DOHH2 (cell line): ENCODE measurements at regions not wholly inside any gene's neighbourhood (a gene's known extent, or its start where the extent isn't known, plus 50 kb on each side); places are given as distances from the start of the nearest gene placed in this dataset.

Experiments used
- H3F3A ChIP-seq: fragments of 200-600 bp; sonication (generic), shearing (Covaris generic); 2 replicates; pipeline ENCODE4 v1.6.0; 2016; ENCODE audit warnings: antibody characterized with exemption, mild to moderate bottlenecking; ENCODE audit not compliant: control insufficient read depth, insufficient read depth
- H3K27ac ChIP-seq: fragments of 200-600 bp; sonication (generic); 2 replicates; pipeline ENCODE4 v1.5.1; 2014; ENCODE audit warnings: low read depth, mild to moderate bottlenecking, low read length, moderate library complexity
- H3K27me3 ChIP-seq: fragments of 200-600 bp; sonication (generic); 2 replicates; pipeline ENCODE4 v1.6.1; 2014; ENCODE audit warnings: mild to moderate bottlenecking, low read length, mixed read lengths; ENCODE audit not compliant: control insufficient read depth
- H3K36me3 ChIP-seq: fragments of 200-600 bp; sonication (generic); 2 replicates; pipeline ENCODE4 v1.6.1; 2014; ENCODE audit warnings: mild to moderate bottlenecking, low read length, moderate library complexity, mixed read lengths; ENCODE audit not compliant: control insufficient read depth
- H3K4me1 ChIP-seq: fragments of 200-600 bp; sonication (generic); 2 replicates; pipeline ENCODE4 v1.6.1; 2014; ENCODE audit warnings: mild to moderate bottlenecking, low read length, mixed read lengths; ENCODE audit not compliant: control insufficient read depth
- H3K4me2 ChIP-seq: fragments of 200-600 bp; sonication (generic); 2 replicates; pipeline ENCODE4 v1.6.0; 2014; ENCODE audit warnings: mild to moderate bottlenecking, low read length, moderate library complexity
- H3K4me3 ChIP-seq: fragments of 200-600 bp; sonication (generic); 2 replicates; pipeline ENCODE4 v1.5.1; 2014; ENCODE audit warnings: mild to moderate bottlenecking, low read length, mixed read lengths
- H3K79me2 ChIP-seq: fragments of 200-600 bp; sonication (generic); 2 replicates; pipeline ENCODE4 v1.6.1; 2014; ENCODE audit warnings: mild to moderate bottlenecking, low read length, mixed read lengths; ENCODE audit not compliant: control insufficient read depth
- H3K9me2 ChIP-seq: fragments of 200-600 bp; sonication (generic); replicated peaks from 2 replicates; pipeline ENCODE4 v1.6.1; 2014; ENCODE audit warnings: mild to moderate bottlenecking, low read length, mixed read lengths; ENCODE audit not compliant: control insufficient read depth
- H3K9me3 ChIP-seq: fragments of 200-600 bp; sonication (generic); 2 replicates; pipeline ENCODE4 v1.6.1; 2014; ENCODE audit warnings: antibody characterized with exemption, low read length, mixed read lengths; ENCODE audit not compliant: control insufficient read depth, insufficient read depth
- H4K20me1 ChIP-seq: fragments of 200-600 bp; sonication (generic); 2 replicates; pipeline ENCODE4 v1.6.0; 2014; ENCODE audit warnings: low read depth, mild to moderate bottlenecking, antibody characterized with exemption, low read length, moderate library complexity; ENCODE audit not compliant: control insufficient read depth, insufficient read depth
- EZH2phosphoT487 ChIP-seq: fragments of 200-600 bp; sonication (generic); IDR thresholded peaks from 2 replicates; pipeline ENCODE4 v1.6.1; 2017; ENCODE audit warnings: borderline replicate concordance, mild to moderate bottlenecking, antibody characterized with exemption, low read length, moderate library complexity, mixed read lengths
- TF ChIP-seq, protein P1 (sequence below): fragments of 200-600 bp; sonication (generic); IDR thresholded peaks from one replicate; pipeline ENCODE4 v1.5.1; 2014; ENCODE audit warnings: antibody characterized with exemption, mild to moderate bottlenecking, low read depth, low read length; ENCODE audit not compliant: poor library complexity, severe bottlenecking

GRCh38 chr21:25338415-25338814 lies 268.9 kb downstream of the MRPL39 start:
- no peaks in the 10 kb centered on the region for H3K4me1 ChIP-seq
- no peaks in the 10 kb centered on the region for H4K20me1 ChIP-seq
- H3K4me2 ChIP-seq, result no peak overlapping the region
- no peaks in the 10 kb centered on the region for H3F3A ChIP-seq
- no peak for TF ChIP-seq EZH2phosphoT487
- TF ChIP-seq, protein P1, sequence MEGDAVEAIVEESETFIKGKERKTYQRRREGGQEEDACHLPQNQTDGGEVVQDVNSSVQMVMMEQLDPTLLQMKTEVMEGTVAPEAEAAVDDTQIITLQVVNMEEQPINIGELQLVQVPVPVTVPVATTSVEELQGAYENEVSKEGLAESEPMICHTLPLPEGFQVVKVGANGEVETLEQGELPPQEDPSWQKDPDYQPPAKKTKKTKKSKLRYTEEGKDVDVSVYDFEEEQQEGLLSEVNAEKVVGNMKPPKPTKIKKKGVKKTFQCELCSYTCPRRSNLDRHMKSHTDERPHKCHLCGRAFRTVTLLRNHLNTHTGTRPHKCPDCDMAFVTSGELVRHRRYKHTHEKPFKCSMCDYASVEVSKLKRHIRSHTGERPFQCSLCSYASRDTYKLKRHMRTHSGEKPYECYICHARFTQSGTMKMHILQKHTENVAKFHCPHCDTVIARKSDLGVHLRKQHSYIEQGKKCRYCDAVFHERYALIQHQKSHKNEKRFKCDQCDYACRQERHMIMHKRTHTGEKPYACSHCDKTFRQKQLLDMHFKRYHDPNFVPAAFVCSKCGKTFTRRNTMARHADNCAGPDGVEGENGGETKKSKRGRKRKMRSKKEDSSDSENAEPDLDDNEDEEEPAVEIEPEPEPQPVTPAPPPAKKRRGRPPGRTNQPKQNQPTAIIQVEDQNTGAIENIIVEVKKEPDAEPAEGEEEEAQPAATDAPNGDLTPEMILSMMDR, result no peak
- no peaks in the 10 kb centered on the region for H3K36me3 ChIP-seq
- H3K9me3 ChIP-seq, result no peaks in the 10 kb centered on the region
- no peak overlapping the region for H3K27ac ChIP-seq
- H3K9me2 ChIP-seq, result no peaks in the 10 kb centered on the region
- no peaks in the 10 kb centered on the region for H3K27me3 ChIP-seq
- H3K4me3 ChIP-seq, result no peak overlapping the region
- no peaks in the 10 kb centered on the region for H3K79me2 ChIP-seq

DNA sequence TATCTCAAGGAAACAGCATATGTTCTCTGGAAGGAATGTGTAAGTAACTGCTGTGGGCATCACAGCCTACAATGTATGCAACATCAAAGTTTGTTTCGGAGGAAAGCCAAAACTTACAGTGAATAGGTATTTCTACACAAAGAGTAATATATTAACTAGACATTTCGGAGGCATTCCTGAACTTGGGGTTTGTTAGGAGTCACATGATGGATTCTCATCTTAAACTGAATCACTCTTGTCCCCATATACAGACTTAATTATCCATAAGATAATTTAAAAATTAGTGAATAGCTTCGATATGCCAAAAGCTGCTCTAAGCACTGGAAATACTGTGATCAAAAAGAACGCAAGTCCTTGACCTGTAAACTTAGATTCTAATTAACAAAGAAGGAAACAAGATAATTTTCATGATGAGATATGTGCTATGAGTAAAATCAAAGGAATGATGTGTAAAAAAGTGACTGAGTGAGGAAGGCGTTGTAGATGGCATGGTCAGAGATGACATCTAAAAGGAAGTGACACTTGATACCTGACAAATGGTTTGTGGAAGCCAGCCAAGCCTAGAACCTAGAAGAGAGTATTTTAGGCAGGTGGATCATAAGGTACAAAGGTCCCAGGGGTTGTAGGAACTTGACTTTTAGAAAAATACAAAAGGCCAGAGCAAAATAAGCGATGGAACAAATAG lies 273.1 kb downstream of the MRPL39 start:
- Histone ChIP-seq H3F3A (no peaks in the 10 kb centered on the region), H4K20me1 (no peaks in the 10 kb centered on the region), H3K4me3 (no peak overlapping the region), H3K9me2 (no peaks in the 10 kb centered on the region), H3K4me2 (no peak overlapping the region), H3K27ac (no peak overlapping the region), H3K9me3 (no peaks in the 10 kb centered on the region), H3K27me3 (no peaks in the 10 kb centered on the region), H3K79me2 (no peaks in the 10 kb centered on the region), H3K4me1 (no peaks in the 10 kb centered on the region), H3K36me3 (no peaks in the 10 kb centered on the region)
- TF ChIP-seq, protein P1, result no peak
- no peak for TF ChIP-seq EZH2phosphoT487

DNA sequence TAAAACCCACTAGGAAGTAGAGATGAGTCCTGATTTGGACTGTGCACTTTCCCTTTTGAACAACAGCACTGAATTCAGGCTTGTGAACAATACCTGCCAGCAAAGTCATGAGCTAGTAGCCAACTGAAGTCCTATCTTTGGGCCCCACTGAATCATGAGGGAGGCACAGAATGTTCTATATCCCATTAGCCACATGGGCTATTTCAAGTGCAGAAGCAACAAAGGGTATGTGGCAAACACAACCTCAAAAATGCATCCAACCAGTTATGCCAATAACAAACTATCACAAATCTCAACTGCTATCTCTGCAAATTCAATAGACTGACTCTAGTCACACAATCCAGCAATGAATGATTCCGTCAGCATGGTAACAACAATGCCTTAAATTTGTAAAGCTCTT lies 276.0 kb downstream of the MRPL39 start:
- TF ChIP-seq EZH2phosphoT487, result no peak
- TF ChIP-seq, protein P1, result no peak
- Histone ChIP-seq H3K9me3 (no peaks in the 10 kb centered on the region), H3K4me3 (no peak overlapping the region), H3F3A (no peaks in the 10 kb centered on the region), H3K4me2 (no peak overlapping the region), H3K27me3 (no peaks in the 10 kb centered on the region), H4K20me1 (no peaks in the 10 kb centered on the region), H3K79me2 (no peaks in the 10 kb centered on the region), H3K4me1 (no peaks in the 10 kb centered on the region), H3K27ac (no peak overlapping the region), H3K9me2 (no peaks in the 10 kb centered on the region), H3K36me3 (no peaks in the 10 kb centered on the region)
